MM.1S (cell line): ENCODE measurements at regions not wholly inside any gene's neighbourhood (a gene's known extent, or its start where the extent isn't known, plus 50 kb on each side); places are given as distances from the start of the nearest gene placed in this dataset.
"Not testable (repeated sequence)": the region's sequence is repeated elsewhere in the genome, so short reads cannot be mapped to it uniquely, and the experiment has no call there.

Source experiments
- DNase-seq: peaks from one replicate; pipeline ENCODE4 v3.0.0-alpha.2; 2015
- H2AFZ ChIP-seq: fragments of 300-600 bp; sonication (generic); 2 replicates; pipeline ENCODE4 v1.6.0; 2016; ENCODE audit warnings: antibody characterized with exemption, low read length
- H3F3A ChIP-seq: fragments of 300-600 bp; sonication (generic); 2 replicates; pipeline ENCODE4 v1.6.1; 2016; ENCODE audit warnings: mild to moderate bottlenecking, antibody characterized with exemption, low read length, moderate library complexity, mixed read lengths; ENCODE audit not compliant: insufficient read depth
- H3K27ac ChIP-seq: fragments of 300-600 bp; sonication (generic); 2 replicates; pipeline ENCODE4 v1.5.1; 2016; ENCODE audit warnings: mild to moderate bottlenecking, low read length
- H3K27me3 ChIP-seq: fragments of 300-600 bp; sonication (generic); replicated peaks from 2 replicates; pipeline ENCODE4 v1.6.0; 2016; ENCODE audit warnings: low read length; ENCODE audit not compliant: insufficient read depth
- H3K36me3 ChIP-seq: fragments of 300-600 bp; sonication (generic); replicated peaks from 2 replicates; pipeline ENCODE4 v1.6.1; 2016; ENCODE audit warnings: mild to moderate bottlenecking, low read length, mixed read lengths; ENCODE audit not compliant: insufficient read depth
- H3K4me1 ChIP-seq: fragments of 300-600 bp; sonication (generic); 2 replicates; pipeline ENCODE4 v1.6.1; 2016; ENCODE audit warnings: low read length, mixed read lengths
- H3K4me2 ChIP-seq: fragments of 300-600 bp; sonication (generic); 2 replicates; pipeline ENCODE4 v1.6.0; 2016; ENCODE audit warnings: low read depth, low read length
- H3K4me3 ChIP-seq: fragments of 300-600 bp; sonication (generic); 2 replicates; pipeline ENCODE4 v1.5.1; 2016; ENCODE audit warnings: low read length, mixed read lengths
- H3K79me2 ChIP-seq: fragments of 300-600 bp; sonication (generic); 2 replicates; pipeline ENCODE4 v1.6.1; 2016; ENCODE audit warnings: mixed run types, low read length, mixed read lengths
- H3K9ac ChIP-seq: fragments of 300-600 bp; sonication (generic); 2 replicates; pipeline ENCODE4 v1.6.1; 2016; ENCODE audit warnings: low read length, mixed read lengths
- H3K9me2 ChIP-seq: fragments of 300-600 bp; sonication (generic); replicated peaks from 2 replicates; pipeline ENCODE4 v1.6.1; 2016; ENCODE audit warnings: mild to moderate bottlenecking, low read length, mixed read lengths; ENCODE audit not compliant: insufficient read depth
- H3K9me3 ChIP-seq: fragments of 300-600 bp; sonication (generic); replicated peaks from 2 replicates; pipeline ENCODE4 v1.6.1; 2016; ENCODE audit warnings: mild to moderate bottlenecking, low read length, mixed read lengths; ENCODE audit not compliant: insufficient read depth
- H4K20me1 ChIP-seq: fragments of 300-600 bp; sonication (generic); 2 replicates; pipeline ENCODE4 v1.6.1; 2016; ENCODE audit warnings: mild to moderate bottlenecking, low read length, moderate library complexity, mixed read lengths; ENCODE audit not compliant: insufficient read depth
- EZH2 ChIP-seq: fragments of 300-600 bp; sonication (generic); optimal IDR thresholded peaks from 2 replicates; pipeline ENCODE3; 2017; ENCODE audit warnings: low read depth, mild to moderate bottlenecking, antibody characterized with exemption, low read length, mixed read lengths
- EZH2phosphoT487 ChIP-seq: fragments of 300-600 bp; sonication (generic); IDR thresholded peaks from 2 replicates; pipeline ENCODE4 v1.6.1; 2018; ENCODE audit warnings: antibody characterized with exemption, low read length
- TF ChIP-seq, protein P1 (sequence below): fragments of 300-600 bp; sonication (generic); IDR thresholded peaks from 2 replicates; pipeline ENCODE4 v1.5.1; 2016; ENCODE audit warnings: antibody characterized with exemption, low read length, mixed read lengths

- Histone ChIP-seq H3K79me2 (no peaks in the 10 kb centered on the region), H3K4me1 (peaks cover 17% of the 10 kb centered on the region), H3K9me3 (no peaks in the 10 kb centered on the region), H3K4me2 (no peak overlapping the region), H3K27me3 (no peaks in the 10 kb centered on the region), H2AFZ (no peak overlapping the region), H3K4me3 (no peak overlapping the region), H3K9me2 (no peaks in the 10 kb centered on the region), H3K9ac (no peak overlapping the region), H4K20me1 (no peaks in the 10 kb centered on the region), H3K27ac (no peak overlapping the region), H3K36me3 (no peaks in the 10 kb centered on the region), H3F3A (peaks cover 3% of the 10 kb centered on the region; the same call in 1 of the 2 replicates)
- TF ChIP-seq, protein P1, sequence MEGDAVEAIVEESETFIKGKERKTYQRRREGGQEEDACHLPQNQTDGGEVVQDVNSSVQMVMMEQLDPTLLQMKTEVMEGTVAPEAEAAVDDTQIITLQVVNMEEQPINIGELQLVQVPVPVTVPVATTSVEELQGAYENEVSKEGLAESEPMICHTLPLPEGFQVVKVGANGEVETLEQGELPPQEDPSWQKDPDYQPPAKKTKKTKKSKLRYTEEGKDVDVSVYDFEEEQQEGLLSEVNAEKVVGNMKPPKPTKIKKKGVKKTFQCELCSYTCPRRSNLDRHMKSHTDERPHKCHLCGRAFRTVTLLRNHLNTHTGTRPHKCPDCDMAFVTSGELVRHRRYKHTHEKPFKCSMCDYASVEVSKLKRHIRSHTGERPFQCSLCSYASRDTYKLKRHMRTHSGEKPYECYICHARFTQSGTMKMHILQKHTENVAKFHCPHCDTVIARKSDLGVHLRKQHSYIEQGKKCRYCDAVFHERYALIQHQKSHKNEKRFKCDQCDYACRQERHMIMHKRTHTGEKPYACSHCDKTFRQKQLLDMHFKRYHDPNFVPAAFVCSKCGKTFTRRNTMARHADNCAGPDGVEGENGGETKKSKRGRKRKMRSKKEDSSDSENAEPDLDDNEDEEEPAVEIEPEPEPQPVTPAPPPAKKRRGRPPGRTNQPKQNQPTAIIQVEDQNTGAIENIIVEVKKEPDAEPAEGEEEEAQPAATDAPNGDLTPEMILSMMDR, result no peak
- TF ChIP-seq EZH2phosphoT487, result no peak
- no peak for TF ChIP-seq EZH2
- DNase-seq, result no peak
Observed at GRCh38 chr2:49737606-49738005, 583.3 kb upstream of the FSHR start.

DNA sequence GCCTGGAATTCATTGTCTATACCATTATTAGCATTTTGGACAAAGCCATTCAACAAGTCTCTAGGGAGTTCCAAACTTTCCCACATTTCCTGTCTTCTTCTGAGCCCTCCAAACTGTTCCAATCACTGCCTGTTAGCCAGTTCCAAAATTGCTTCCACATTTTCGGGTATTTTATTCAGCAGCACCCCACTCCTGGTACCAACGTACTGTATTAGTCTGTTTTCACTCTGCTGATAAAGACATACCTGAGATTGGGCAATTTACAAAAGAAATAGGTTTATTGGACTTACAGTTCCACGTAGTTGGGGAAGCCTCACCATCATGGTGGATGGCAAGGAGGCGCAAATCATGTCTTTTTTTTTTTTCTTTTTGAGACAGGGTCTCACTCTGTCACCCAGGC lies 578.6 kb upstream of the FSHR start:
- H3K4me3 ChIP-seq, H3K4me2 ChIP-seq: not testable (repeated sequence)

GRCh38 chr2:49719241-49719640 lies 564.9 kb upstream of the FSHR start:
- Histone ChIP-seq H3K79me2 (no peaks in the 10 kb centered on the region), H3F3A (no peaks in the 10 kb centered on the region)
- no peak for DNase-seq

More for the DNA sequence above, 578.6 kb upstream of the FSHR start:
- not testable (repeated sequence) for H3F3A ChIP-seq, H3K9ac ChIP-seq, H3K9me3 ChIP-seq, H4K20me1 ChIP-seq, DNase-seq, H3K36me3 ChIP-seq, H2AFZ ChIP-seq, H3K4me1 ChIP-seq, H3K27ac ChIP-seq, H3K9me2 ChIP-seq, H3K27me3 ChIP-seq, H3K79me2 ChIP-seq

GRCh38 chr2:49715597-49715996 lies 561.3 kb upstream of the FSHR start:
- DNase-seq, result no peak
- no peaks in the 10 kb centered on the region for H3K9me3 ChIP-seq

More at GRCh38 chr2:49719241-49719640, 564.9 kb upstream of the FSHR start:
- Histone ChIP-seq H3K9me3 (no peaks in the 10 kb centered on the region), H3K4me1 (no peaks in the 10 kb centered on the region), H2AFZ (no peak overlapping the region), H3K27me3 (no peaks in the 10 kb centered on the region), H3K9ac (no peak overlapping the region), H4K20me1 (no peaks in the 10 kb centered on the region), H3K27ac (no peak overlapping the region), H3K9me2 (no peaks in the 10 kb centered on the region), H3K36me3 (no peaks in the 10 kb centered on the region), H3K4me3 (no peak overlapping the region), H3K4me2 (no peak overlapping the region)
- no peak for TF ChIP-seq EZH2
- no peak for TF ChIP-seq EZH2phosphoT487
- TF ChIP-seq, protein P1, result no peak

More at GRCh38 chr2:49715597-49715996, 561.3 kb upstream of the FSHR start:
- H3K9me2 ChIP-seq, result no peaks in the 10 kb centered on the region
- no peak overlapping the region for H3K9ac ChIP-seq
- H3K27ac ChIP-seq, result no peak overlapping the region
- no peaks in the 10 kb centered on the region for H4K20me1 ChIP-seq
- H3F3A ChIP-seq, result no peaks in the 10 kb centered on the region
- no peak overlapping the region for H2AFZ ChIP-seq
- TF ChIP-seq, protein P1, result no peak
- TF ChIP-seq EZH2phosphoT487, result no peak
- no peak for TF ChIP-seq EZH2
- H3K27me3 ChIP-seq, result no peaks in the 10 kb centered on the region
- H3K4me3 ChIP-seq, result no peak overlapping the region
- no peak overlapping the region for H3K4me2 ChIP-seq
- H3K4me1 ChIP-seq, result no peaks in the 10 kb centered on the region
- H3K79me2 ChIP-seq, result no peaks in the 10 kb centered on the region
- H3K36me3 ChIP-seq, result no peaks in the 10 kb centered on the region
